ENCODE measurements at regions not wholly inside any gene's neighbourhood (a gene's known extent, or its start where the extent isn't known, plus 50 kb on each side); places are given as distances from the start of the nearest gene placed in this dataset.

DNA sequence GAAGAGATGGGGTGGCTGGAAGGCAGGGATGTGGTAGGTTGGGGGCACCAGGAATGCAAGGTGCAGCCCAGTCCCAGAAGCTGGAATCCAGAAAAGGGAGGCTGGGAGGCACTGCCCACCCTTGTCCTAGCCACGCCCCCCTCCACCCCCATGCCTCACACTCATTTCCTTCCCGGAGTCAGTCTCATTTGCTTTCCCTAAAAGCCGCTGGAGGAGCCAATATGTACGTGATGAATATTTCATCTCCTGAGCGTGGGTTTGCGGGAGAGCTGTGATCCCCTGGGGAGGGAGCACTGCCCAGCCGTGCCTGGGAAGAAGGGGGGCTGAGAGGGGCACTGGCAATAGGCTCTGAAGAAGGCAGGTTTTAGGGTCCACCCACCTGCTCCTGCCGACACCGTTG, 124.5 kb upstream of the LHX1 start:
- FAIRE-seq (no peak), DNase-seq (peak in 4 of 5 donors; percentile 50 to 57 (median 54))
- TF ChIP-seq, protein P1, sequence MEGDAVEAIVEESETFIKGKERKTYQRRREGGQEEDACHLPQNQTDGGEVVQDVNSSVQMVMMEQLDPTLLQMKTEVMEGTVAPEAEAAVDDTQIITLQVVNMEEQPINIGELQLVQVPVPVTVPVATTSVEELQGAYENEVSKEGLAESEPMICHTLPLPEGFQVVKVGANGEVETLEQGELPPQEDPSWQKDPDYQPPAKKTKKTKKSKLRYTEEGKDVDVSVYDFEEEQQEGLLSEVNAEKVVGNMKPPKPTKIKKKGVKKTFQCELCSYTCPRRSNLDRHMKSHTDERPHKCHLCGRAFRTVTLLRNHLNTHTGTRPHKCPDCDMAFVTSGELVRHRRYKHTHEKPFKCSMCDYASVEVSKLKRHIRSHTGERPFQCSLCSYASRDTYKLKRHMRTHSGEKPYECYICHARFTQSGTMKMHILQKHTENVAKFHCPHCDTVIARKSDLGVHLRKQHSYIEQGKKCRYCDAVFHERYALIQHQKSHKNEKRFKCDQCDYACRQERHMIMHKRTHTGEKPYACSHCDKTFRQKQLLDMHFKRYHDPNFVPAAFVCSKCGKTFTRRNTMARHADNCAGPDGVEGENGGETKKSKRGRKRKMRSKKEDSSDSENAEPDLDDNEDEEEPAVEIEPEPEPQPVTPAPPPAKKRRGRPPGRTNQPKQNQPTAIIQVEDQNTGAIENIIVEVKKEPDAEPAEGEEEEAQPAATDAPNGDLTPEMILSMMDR (IDR thresholded peaks at IDR 0.05; ENCODE audit: borderline replicate concordance, extremely low read depth, insufficient read depth), result no peak
- H3K27me3 ChIP-seq (ENCODE audit: control insufficient read depth, insufficient read depth, low read length), result peaks cover 5% of the 10 kb centered on the region
- H3K36me3 ChIP-seq (ENCODE audit: control insufficient read depth in 2 of 3, insufficient read depth in 3 of 3, low read length in 3 of 3), result no peaks in the 10 kb centered on the region
- no peaks in the 10 kb centered on the region for H3K9me3 ChIP-seq (ENCODE audit: control insufficient read depth in 2 of 3, insufficient read depth in 1 of 3, low read length in 3 of 3)
- intact Hi-C loops (cut with DNase I), result no loop called here
- no peak overlapping the region for H3K27ac ChIP-seq (ENCODE audit: low read depth in 2 of 2, low read length in 2 of 2)
- peaks cover 0 to 7% (median 5%) of the 10 kb centered on the region in 3 donors for H3K4me1 ChIP-seq (ENCODE audit: control insufficient read depth in 2 of 3, insufficient read depth in 2 of 3, low read depth in 1 of 3, low read length in 3 of 3)
- no peak overlapping the region for H3K4me3 ChIP-seq (ENCODE audit: low read length in 3 of 3)
- H3K9ac ChIP-seq (ENCODE audit: low read length in 3 of 3), result no peak overlapping the region

DNA sequence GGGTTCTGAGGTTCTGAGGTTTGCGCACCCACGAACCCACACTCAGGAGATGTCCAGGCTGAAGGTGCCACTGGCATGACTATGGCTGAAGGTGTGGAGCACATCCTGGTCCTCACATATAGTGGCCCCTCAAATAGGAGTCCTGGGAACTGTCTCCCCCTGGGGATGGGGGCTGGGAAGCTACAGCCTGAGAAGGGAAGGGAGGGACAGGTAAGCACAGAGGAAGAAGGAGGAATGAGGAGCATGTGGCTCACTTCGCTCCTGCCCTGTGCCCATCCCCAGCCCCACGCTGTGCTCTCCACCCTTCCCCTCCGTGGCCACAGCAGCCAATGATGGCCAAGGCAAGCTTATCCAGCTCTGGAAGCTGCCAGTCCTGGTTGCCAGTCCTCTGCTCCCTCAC, 123.9 kb upstream of the LHX1 start:
- Histone ChIP-seq H3K9me3 (ENCODE audit: control insufficient read depth in 2 of 3, insufficient read depth in 1 of 3, low read length in 3 of 3) (no peaks in the 10 kb centered on the region), H3K4me1 (ENCODE audit: control insufficient read depth in 2 of 3, insufficient read depth in 2 of 3, low read depth in 1 of 3, low read length in 3 of 3) (peaks cover 0 to 11% (median 9%) of the 10 kb centered on the region in 3 donors), H3K27ac (ENCODE audit: low read depth in 2 of 2, low read length in 2 of 2) (no peak overlapping the region), H3K9ac (ENCODE audit: low read length in 3 of 3) (no peak overlapping the region), H3K4me3 (ENCODE audit: low read length in 3 of 3) (no peak overlapping the region), H3K27me3 (ENCODE audit: control insufficient read depth, insufficient read depth, low read length) (peaks cover 3% of the 10 kb centered on the region), H3K36me3 (ENCODE audit: control insufficient read depth in 2 of 3, insufficient read depth in 3 of 3, low read length in 3 of 3) (no peaks in the 10 kb centered on the region)
- intact Hi-C loops (cut with DNase I), result no loop called here
- FAIRE-seq (no peak), DNase-seq (no peak)
- TF ChIP-seq, protein P1 (IDR thresholded peaks at IDR 0.05; ENCODE audit: borderline replicate concordance, extremely low read depth, insufficient read depth), result no peak

DNA sequence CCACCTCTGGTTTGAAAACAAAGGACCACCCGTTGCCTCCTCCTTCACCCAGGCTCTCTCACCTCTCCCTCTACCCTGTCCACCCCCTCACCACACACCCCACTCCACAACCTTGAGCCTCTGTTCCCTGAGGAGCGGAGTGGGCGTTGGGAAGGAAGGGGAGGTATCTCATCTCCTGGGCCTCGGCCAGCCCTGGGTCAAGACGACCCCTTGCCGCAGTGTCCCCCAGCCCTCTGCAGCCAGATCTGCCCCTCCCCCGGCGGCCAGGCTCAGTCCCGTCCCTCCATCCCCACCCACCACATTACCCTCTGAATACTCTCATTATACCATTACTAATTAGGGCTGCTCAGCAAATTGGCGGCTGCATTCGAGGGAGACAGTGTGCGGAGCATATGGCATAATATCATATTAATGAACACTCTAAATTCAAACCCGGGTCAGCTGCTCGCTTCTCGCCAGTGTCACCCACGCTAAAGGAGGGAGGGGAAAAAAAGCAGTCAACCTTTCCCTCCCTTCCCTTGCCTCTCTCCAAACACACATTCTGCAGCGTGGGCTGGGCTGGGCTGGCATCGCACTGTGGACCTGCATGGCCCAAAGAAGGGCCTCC, 123.2 kb upstream of the LHX1 start:
- FAIRE-seq, result no peak
- peak in 1 of 5 donors; percentile 48 for DNase-seq
- no peaks in the 10 kb centered on the region for H3K9me3 ChIP-seq (ENCODE audit: control insufficient read depth in 2 of 3, insufficient read depth in 1 of 3, low read length in 3 of 3)
- H3K27ac ChIP-seq (ENCODE audit: low read depth in 2 of 2, low read length in 2 of 2), result no peak overlapping the region
- no peaks in the 10 kb centered on the region for H3K27me3 ChIP-seq (ENCODE audit: control insufficient read depth, insufficient read depth, low read length)
- H3K9ac ChIP-seq (ENCODE audit: low read length in 3 of 3), result no peak overlapping the region
- TF ChIP-seq, protein P1 (IDR thresholded peaks at IDR 0.05; ENCODE audit: borderline replicate concordance, extremely low read depth, insufficient read depth), result no peak
- intact Hi-C loops (cut with DNase I), result no loop called here
- no peak overlapping the region for H3K4me3 ChIP-seq (ENCODE audit: low read length in 3 of 3)
- H3K36me3 ChIP-seq (ENCODE audit: control insufficient read depth in 2 of 3, insufficient read depth in 3 of 3, low read length in 3 of 3), result no peaks in the 10 kb centered on the region
- H3K4me1 ChIP-seq (ENCODE audit: control insufficient read depth in 2 of 3, insufficient read depth in 2 of 3, low read depth in 1 of 3, low read length in 3 of 3), result peaks cover 0 to 9% (median 8%) of the 10 kb centered on the region in 3 donors

DNA sequence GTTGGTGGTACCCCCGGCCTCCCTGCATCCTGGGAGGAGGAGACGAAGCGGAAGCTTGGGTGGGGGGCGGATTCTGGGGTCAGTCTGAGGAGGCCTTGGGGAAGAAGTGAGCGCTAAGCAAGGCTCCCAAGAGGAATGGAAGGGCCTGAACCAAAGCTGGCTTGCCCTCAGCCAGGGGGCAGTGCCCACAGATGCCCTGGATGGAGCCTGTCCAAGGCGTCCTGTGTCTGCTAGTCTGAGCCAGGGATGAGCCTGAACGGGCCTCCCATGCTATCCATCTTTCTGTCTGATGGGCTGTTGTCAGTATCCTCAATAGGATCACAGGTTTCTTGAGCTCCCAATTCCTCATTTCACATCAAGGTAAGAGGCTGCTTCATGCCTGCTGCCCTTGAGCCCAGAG, 122.3 kb upstream of the LHX1 start:
- FAIRE-seq (no peak), DNase-seq (no peak)
- no peak overlapping the region for H3K4me3 ChIP-seq (ENCODE audit: low read length in 3 of 3)
- no peaks in the 10 kb centered on the region for H3K27me3 ChIP-seq (ENCODE audit: control insufficient read depth, insufficient read depth, low read length)
- intact Hi-C loops (cut with DNase I), result no loop called here
- no peaks in the 10 kb centered on the region for H3K9me3 ChIP-seq (ENCODE audit: control insufficient read depth in 2 of 3, insufficient read depth in 1 of 3, low read length in 3 of 3)
- H3K27ac ChIP-seq (ENCODE audit: low read depth in 2 of 2, low read length in 2 of 2), result no peak overlapping the region
- H3K4me1 ChIP-seq (ENCODE audit: control insufficient read depth in 2 of 3, insufficient read depth in 2 of 3, low read depth in 1 of 3, low read length in 3 of 3), result peaks cover 0 to 10% (median 9%) of the 10 kb centered on the region in 3 donors
- TF ChIP-seq, protein P1 (IDR thresholded peaks at IDR 0.05; ENCODE audit: borderline replicate concordance, extremely low read depth, insufficient read depth), result no peak
- no peak overlapping the region for H3K9ac ChIP-seq (ENCODE audit: low read length in 3 of 3)
- H3K36me3 ChIP-seq (ENCODE audit: control insufficient read depth in 2 of 3, insufficient read depth in 3 of 3, low read length in 3 of 3), result no peaks in the 10 kb centered on the region

All from kidney (tissue), 13 donors.